Esophagus squamous epithelium (tissue), 4 donors: ENCODE measurements at regions not wholly inside any gene's neighbourhood (a gene's known extent, or its start where the extent isn't known, plus 50 kb on each side); places are given as distances from the start of the nearest gene placed in this dataset.

Experiments
- CTCF ChIP-seq, 6 experiments: fragments of 450-650 bp in 4 of 6; fragments of 200-600 bp in 2 of 6; sonication (generic) in 2 of 6; IDR thresholded peaks; one replicate each; pipeline ENCODE4 v1.5.1; 2016 to 2019; ENCODE audit warnings: antibody characterized with exemption in 6 of 6, mild to moderate bottlenecking in 4 of 6, moderate library complexity in 4 of 6
- POLR2A ChIP-seq, 4 donors: fragments of 450-650 bp; IDR thresholded peaks; one replicate each; pipeline ENCODE4 v1.6.1; 2017; ENCODE audit warnings: antibody characterized with exemption in 4 of 4, mild to moderate bottlenecking in 4 of 4, moderate library complexity in 3 of 4

GRCh38 chr7:120108376-120108775 lies 164.6 kb upstream of the KCND2 start:
- no peak for TF ChIP-seq CTCF (IDR thresholded peaks at IDR 0.05)
- no peak for TF ChIP-seq POLR2A (IDR thresholded peaks at IDR 0.05)
